K562 (cell line): ENCODE measurements at regions not wholly inside any gene's neighbourhood (a gene's known extent, or its start where the extent isn't known, plus 50 kb on each side); places are given as distances from the start of the nearest gene placed in this dataset.

Source experiments
- ATAC-seq: fragments of 200-7000 bp; cut with Tn5 transposase; 3 replicates; pipeline ENCODE4 v1.9.1; 2020; ENCODE audit warnings: moderate library complexity
- BruUV-seq: library from RNA; stranded (reverse); fragments of 400-500 nt; replicated peaks from 2 replicates; lab custom pipeline; 2021; lab: Mats Ljungman, UMichigan
- CTCF ChIA-PET: fragments of 300-600 bp; formaldehyde crosslinking; extraction: SDS; loops from one replicate; lab custom pipeline; 2021; ENCODE audit warnings: low intra/inter-chr PET ratio; lab: Yijun Ruan, JAX
- POLR2A ChIA-PET: fragments of 300-600, 350-650 bp; sonication (Branson Sonifier 250); formaldehyde crosslinking; extraction: SDS; loops from one replicate; lab custom pipeline; 2021; ENCODE audit warnings: antibody characterized with exemption, inconsistent platforms; lab: Yijun Ruan, JAX
- DNase-seq, 4 experiments: peaks; one replicate each; pipeline versions ENCODE4 v3.0.0 to v3.0.0-alpha.2; 2011 to 2018; ENCODE audit warnings: low spot score in 3 of 4, mixed read lengths in 3 of 4; ENCODE audit errors: extremely low read depth in 1 of 4
- FAIRE-seq: peaks from 2 replicates; lab custom pipeline; 2011; peaks lifted over from hg19 to GRCh38; lab: Jason Lieb, UNC
- H2AFZ ChIP-seq: 2 replicates; pipeline ENCODE4 v1.6.0; 2011; ENCODE audit warnings: low read depth, low read length, control low read depth, inconsistent platforms
- H3K27ac ChIP-seq: fragments of 200-600 bp; 3 replicates; pipeline ENCODE4 v1.8.0; 2011; ENCODE audit warnings: low read depth, mild to moderate bottlenecking, control low read depth, inconsistent platforms, low read length, moderate library complexity, mixed read lengths; ENCODE audit errors: extremely low read depth
- H3K27me3 ChIP-seq, 2 experiments: fragments of 300-600 bp in 1 of 2; 2 replicates in 1 of 2; 3 replicates in 1 of 2; pipeline versions ENCODE4 v1.6.0 to v1.8.0; 2011; ENCODE audit warnings: inconsistent platforms in 2 of 2, low read length in 2 of 2, mild to moderate bottlenecking in 1 of 2, mixed read lengths in 1 of 2, moderate library complexity in 1 of 2; ENCODE audit not compliant: control insufficient read depth in 2 of 2, insufficient read depth in 2 of 2
- H3K36me3 ChIP-seq: fragments of 300-600 bp; 3 replicates; pipeline ENCODE4 v1.8.0; 2011; ENCODE audit warnings: mild to moderate bottlenecking, low read length, inconsistent platforms; ENCODE audit not compliant: control insufficient read depth, insufficient read depth
- H3K4me1 ChIP-seq, 2 experiments: fragments of 200-600 bp in 1 of 2; replicated peaks in 1 of 2; 2 replicates in 1 of 2; 3 replicates in 1 of 2; pipeline versions ENCODE4 v1.5.1 to v1.8.0; 2011; ENCODE audit warnings: inconsistent platforms in 2 of 2, low read length in 2 of 2, mild to moderate bottlenecking in 1 of 2, mixed read lengths in 1 of 2, moderate library complexity in 1 of 2; ENCODE audit not compliant: control insufficient read depth in 2 of 2, insufficient read depth in 2 of 2
- H3K4me2 ChIP-seq: 2 replicates; pipeline ENCODE4 v1.6.1; 2011; ENCODE audit warnings: low read length, control low read depth, inconsistent platforms, mixed read lengths; ENCODE audit not compliant: insufficient read depth
- H3K4me3 ChIP-seq: fragments of 200-600 bp; sonication (generic), shearing (Covaris generic); 2 replicates; pipeline ENCODE4 v1.5.1; 2016; ENCODE audit warnings: control low read depth, inconsistent platforms
- H3K79me2 ChIP-seq: fragments of 200-600 bp; 3 replicates; pipeline ENCODE4 v1.8.0; 2011; ENCODE audit warnings: low read length, inconsistent platforms; ENCODE audit not compliant: control insufficient read depth, insufficient read depth
- H3K9ac ChIP-seq, 2 experiments: 2 replicates each; pipeline versions ENCODE4 v1.6.0 to v1.6.1; 2011; ENCODE audit warnings: low read depth in 2 of 2, low read length in 2 of 2, control low read depth in 1 of 2, inconsistent platforms in 1 of 2, mild to moderate bottlenecking in 1 of 2, mixed read lengths in 1 of 2; ENCODE audit not compliant: insufficient read depth in 1 of 2
- H3K9me1 ChIP-seq: one replicate; pipeline ENCODE4 v1.6.0; 2011; ENCODE audit warnings: inconsistent platforms, mild to moderate bottlenecking, low read length, moderate library complexity; ENCODE audit not compliant: control insufficient read depth, insufficient read depth
- H3K9me3 ChIP-seq: replicated peaks from 2 replicates; pipeline ENCODE4 v1.5.1; 2011; ENCODE audit warnings: low read depth, low read length, inconsistent platforms; ENCODE audit not compliant: control insufficient read depth, insufficient read depth
- H4K20me1 ChIP-seq: replicated peaks from 2 replicates; pipeline ENCODE4 v1.6.1; 2011; ENCODE audit warnings: low read length, inconsistent platforms, mixed read lengths; ENCODE audit not compliant: control insufficient read depth, insufficient read depth
- ELF1 ChIP-seq: fragments of 200-800 bp; sonication (Bioruptor generic); IDR thresholded peaks from 2 replicates; pipeline ENCODE4 v1.6.1; 2016; ENCODE audit warnings: missing genetic modification characterization, missing compliant biosample characterization
- PCBP1 ChIP-seq: fragments of 200-400 bp; formaldehyde crosslinking; IDR thresholded peaks from 2 replicates; pipeline ENCODE4 v1.6.1; 2018; ENCODE audit warnings: mild to moderate bottlenecking, low read depth, low read length; ENCODE audit not compliant: poor library complexity, severe bottlenecking
- PHF20 ChIP-seq: fragments of 450-650 bp; IDR thresholded peaks from 2 replicates; pipeline ENCODE4 v1.6.1; 2018; ENCODE audit not compliant: partially characterized antibody
- RAD21 ChIP-seq, 2 experiments: fragments of 250-450 bp in 1 of 2; fragments of 450-650 bp in 1 of 2; sonication (Bioruptor Pico) in 1 of 2; formaldehyde crosslinking in 1 of 2; IDR thresholded peaks in 1 of 2; conservative IDR thresholded peaks in 1 of 2; 2 replicates each; pipeline versions ENCODE4 v1.4.0 to v1.8.0; 2020 to 2022; ENCODE audit warnings: mild to moderate bottlenecking in 2 of 2, moderate library complexity in 1 of 2
- U2AF1 ChIP-seq: fragments of 200-400 bp; formaldehyde crosslinking; optimal IDR thresholded peaks from 2 replicates; pipeline ENCODE3; 2017; ENCODE audit warnings: mild to moderate bottlenecking, low read depth, low read length, moderate library complexity
- YY1 ChIP-seq, 3 experiments: IDR thresholded peaks; 2 replicates each; pipeline ENCODE4 v1.6.1; 2011; ENCODE audit warnings: low read length in 2 of 3, mild to moderate bottlenecking in 2 of 3, moderate library complexity in 2 of 3, borderline replicate concordance in 1 of 3, control low read depth in 1 of 3, low read depth in 1 of 3; ENCODE audit not compliant: insufficient read depth in 3 of 3, insufficient replicate concordance in 2 of 3, control insufficient read depth in 1 of 3, insufficient read length in 1 of 3; ENCODE audit errors: extremely low read depth in 1 of 3
- WGBS: fragments of 100-300 bp; shearing (Covaris generic); methylation state at CpG from one replicate; pipeline ENCODE4 v1.1.6; 2016; ENCODE audit warnings: low coverage, mixed read lengths; ENCODE audit not compliant: insufficient coverage; ENCODE audit errors: missing lambda C conversion rate; 5-methylcytosine and 5-hydroxymethylcytosine counted together
- in situ Hi-C: fragments of 300-500 bp; cut with MboI; formaldehyde crosslinking; loops from 4 replicates; pipeline ENCODE4 v1.15.0; 2018; ENCODE audit warnings: inconsistent platforms, mixed read lengths
- intact Hi-C: fragments of 100-400 bp; cut with micrococcal nuclease; formaldehyde crosslinking; loops from 2 replicates; pipeline ENCODE4 v1.14.2; 2022
- TF ChIP-seq, protein P1 (sequence below): fragments of 450-650 bp; IDR thresholded peaks from 2 replicates; pipeline ENCODE4 v1.6.1; 2017; ENCODE audit warnings: antibody characterized with exemption, mild to moderate bottlenecking
- TF ChIP-seq, protein P2 (sequence below), 3 experiments: IDR thresholded peaks in 2 of 3; conservative IDR thresholded peaks in 1 of 3; 2 replicates each; pipeline ENCODE4 v1.5.1; 2011 to 2012; ENCODE audit warnings: low read length in 3 of 3, mild to moderate bottlenecking in 3 of 3, control low read depth in 2 of 3, improper control_type of control experiment in 1 of 3, inconsistent platforms in 1 of 3, low read depth in 1 of 3, mixed read lengths in 1 of 3, moderate library complexity in 1 of 3; ENCODE audit not compliant: insufficient read depth in 2 of 3

DNA sequence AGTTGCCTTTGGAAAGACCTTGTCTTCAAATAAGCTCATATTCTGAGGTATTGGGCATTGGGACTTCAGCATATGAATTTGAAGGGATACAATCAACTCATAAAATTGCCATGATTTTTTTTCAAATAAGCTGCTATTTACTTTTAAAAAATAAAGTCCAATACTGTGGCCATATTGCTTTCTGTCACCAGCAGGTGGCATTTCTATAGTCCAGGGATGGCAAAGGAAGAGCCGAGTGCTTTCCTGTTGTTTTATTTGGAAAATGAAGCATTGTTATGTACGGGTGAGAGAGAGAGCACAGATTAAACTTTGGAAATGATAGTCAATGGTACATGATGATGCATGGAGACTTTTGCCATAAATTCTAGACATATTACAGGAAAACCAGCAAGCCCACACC is 104.1 kb upstream of the DPP6 start:
- 0 out of 2 replicates have a peak, but pooled peaks cover 3% of the 10 kb centered on the region for H4K20me1 ChIP-seq
- no peak for FAIRE-seq
- TF ChIP-seq, protein P1, sequence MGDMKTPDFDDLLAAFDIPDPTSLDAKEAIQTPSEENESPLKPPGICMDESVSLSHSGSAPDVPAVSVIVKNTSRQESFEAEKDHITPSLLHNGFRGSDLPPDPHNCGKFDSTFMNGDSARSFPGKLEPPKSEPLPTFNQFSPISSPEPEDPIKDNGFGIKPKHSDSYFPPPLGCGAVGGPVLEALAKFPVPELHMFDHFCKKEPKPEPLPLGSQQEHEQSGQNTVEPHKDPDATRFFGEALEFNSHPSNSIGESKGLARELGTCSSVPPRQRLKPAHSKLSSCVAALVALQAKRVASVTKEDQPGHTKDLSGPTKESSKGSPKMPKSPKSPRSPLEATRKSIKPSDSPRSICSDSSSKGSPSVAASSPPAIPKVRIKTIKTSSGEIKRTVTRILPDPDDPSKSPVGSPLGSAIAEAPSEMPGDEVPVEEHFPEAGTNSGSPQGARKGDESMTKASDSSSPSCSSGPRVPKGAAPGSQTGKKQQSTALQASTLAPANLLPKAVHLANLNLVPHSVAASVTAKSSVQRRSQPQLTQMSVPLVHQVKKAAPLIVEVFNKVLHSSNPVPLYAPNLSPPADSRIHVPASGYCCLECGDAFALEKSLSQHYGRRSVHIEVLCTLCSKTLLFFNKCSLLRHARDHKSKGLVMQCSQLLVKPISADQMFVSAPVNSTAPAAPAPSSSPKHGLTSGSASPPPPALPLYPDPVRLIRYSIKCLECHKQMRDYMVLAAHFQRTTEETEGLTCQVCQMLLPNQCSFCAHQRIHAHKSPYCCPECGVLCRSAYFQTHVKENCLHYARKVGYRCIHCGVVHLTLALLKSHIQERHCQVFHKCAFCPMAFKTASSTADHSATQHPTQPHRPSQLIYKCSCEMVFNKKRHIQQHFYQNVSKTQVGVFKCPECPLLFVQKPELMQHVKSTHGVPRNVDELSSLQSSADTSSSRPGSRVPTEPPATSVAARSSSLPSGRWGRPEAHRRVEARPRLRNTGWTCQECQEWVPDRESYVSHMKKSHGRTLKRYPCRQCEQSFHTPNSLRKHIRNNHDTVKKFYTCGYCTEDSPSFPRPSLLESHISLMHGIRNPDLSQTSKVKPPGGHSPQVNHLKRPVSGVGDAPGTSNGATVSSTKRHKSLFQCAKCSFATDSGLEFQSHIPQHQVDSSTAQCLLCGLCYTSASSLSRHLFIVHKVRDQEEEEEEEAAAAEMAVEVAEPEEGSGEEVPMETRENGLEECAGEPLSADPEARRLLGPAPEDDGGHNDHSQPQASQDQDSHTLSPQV: no peak
- TF ChIP-seq PCBP1 (no peak), U2AF1 (no peak), ELF1 (no peak), YY1 (IDR thresholded peaks at IDR 0.05; ENCODE audit: borderline replicate concordance in 1 of 3, control insufficient read depth in 1 of 3, extremely low read depth in 1 of 3, insufficient read depth in 3 of 3, insufficient read length in 1 of 3, insufficient replicate concordance in 2 of 3, low read depth in 1 of 3, low read length in 2 of 3) (peak in 1 of 3 experiments; percentile 46), RAD21 (CRISPR knock-in tag; conservative IDR thresholded peaks at IDR 0.05 in 1 of 2, IDR thresholded peaks at IDR 0.05 in 1 of 2) (peak in 1 of 2 experiments; percentile 15; a peak in 1 of 4 replicates), PHF20 (no peak)
- TF ChIP-seq, protein P2, sequence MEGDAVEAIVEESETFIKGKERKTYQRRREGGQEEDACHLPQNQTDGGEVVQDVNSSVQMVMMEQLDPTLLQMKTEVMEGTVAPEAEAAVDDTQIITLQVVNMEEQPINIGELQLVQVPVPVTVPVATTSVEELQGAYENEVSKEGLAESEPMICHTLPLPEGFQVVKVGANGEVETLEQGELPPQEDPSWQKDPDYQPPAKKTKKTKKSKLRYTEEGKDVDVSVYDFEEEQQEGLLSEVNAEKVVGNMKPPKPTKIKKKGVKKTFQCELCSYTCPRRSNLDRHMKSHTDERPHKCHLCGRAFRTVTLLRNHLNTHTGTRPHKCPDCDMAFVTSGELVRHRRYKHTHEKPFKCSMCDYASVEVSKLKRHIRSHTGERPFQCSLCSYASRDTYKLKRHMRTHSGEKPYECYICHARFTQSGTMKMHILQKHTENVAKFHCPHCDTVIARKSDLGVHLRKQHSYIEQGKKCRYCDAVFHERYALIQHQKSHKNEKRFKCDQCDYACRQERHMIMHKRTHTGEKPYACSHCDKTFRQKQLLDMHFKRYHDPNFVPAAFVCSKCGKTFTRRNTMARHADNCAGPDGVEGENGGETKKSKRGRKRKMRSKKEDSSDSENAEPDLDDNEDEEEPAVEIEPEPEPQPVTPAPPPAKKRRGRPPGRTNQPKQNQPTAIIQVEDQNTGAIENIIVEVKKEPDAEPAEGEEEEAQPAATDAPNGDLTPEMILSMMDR (IDR thresholded peaks at IDR 0.05 in 2 of 3, conservative IDR thresholded peaks at IDR 0.05 in 1 of 3; ENCODE audit: insufficient read depth in 2 of 3, low read depth in 1 of 3, low read length in 3 of 3): peak; percentile 8 to 43 (median 27); a peak in 3 of 6 replicates
- no peak for ATAC-seq
- H3K9me1 ChIP-seq: no peaks in the 10 kb centered on the region
- DNase-seq: no peak
- intact Hi-C loops: no loop called here
- no peaks in the 10 kb centered on the region for H3K79me2 ChIP-seq
- H3K27me3 ChIP-seq: peaks cover 30 to 56% of the 10 kb centered on the region in 2 experiments; a peak in 4 of 5 replicates
- POLR2A ChIA-PET: no interaction called here
- H3K4me3 ChIP-seq: no peak overlapping the region
- WGBS: 0% methylated on average over 2 of the region's 2 CpGs
- in situ Hi-C loops: no loop called here
- H3K9me3 ChIP-seq: no peaks in the 10 kb centered on the region
- H3K4me1 ChIP-seq: no peaks in the 10 kb centered on the region
- no peak overlapping the region for H3K4me2 ChIP-seq
- no peak overlapping the region for H2AFZ ChIP-seq
- no peaks in the 10 kb centered on the region for H3K36me3 ChIP-seq
- CTCF ChIA-PET: no interaction called here
- no peak overlapping the region for H3K9ac ChIP-seq
- H3K27ac ChIP-seq: no peak overlapping the region
- BruUV-seq: no TSS peak
